ENCODE measurements at regions not wholly inside any gene's neighbourhood (a gene's known extent, or its start where the extent isn't known, plus 50 kb on each side); places are given as distances from the start of the nearest gene placed in this dataset.

DNA sequence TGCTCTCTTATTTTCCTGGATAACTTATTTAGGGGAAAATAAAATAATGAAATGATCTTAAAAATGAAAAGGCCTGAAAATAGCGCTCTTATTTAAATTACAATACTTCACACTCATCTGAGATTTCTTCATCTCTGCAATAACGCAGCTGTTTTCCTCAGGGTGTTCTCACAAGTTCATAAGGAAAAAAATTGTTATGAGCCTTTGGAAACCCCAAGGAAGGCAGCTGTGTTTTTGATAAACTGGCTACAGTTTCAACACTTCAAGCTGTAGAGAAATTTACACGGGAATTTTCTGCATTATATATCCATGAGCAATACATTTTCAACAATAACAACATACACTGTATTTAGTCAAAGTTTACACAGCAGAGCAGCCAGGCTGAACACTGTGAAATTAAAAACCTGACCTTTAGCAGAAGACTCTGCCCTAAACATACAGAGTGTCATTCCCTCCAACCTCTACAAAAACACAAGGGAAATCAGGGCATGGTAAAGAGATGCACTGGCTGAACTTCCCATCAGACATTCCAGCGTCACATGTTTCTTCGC lies 959.6 kb downstream of the SLC4A3 start:
- H3K9me3 ChIP-seq (ENCODE audit: control insufficient read depth in 1 of 2, insufficient read depth in 1 of 2, low read length in 2 of 2): no peaks in the 10 kb centered on the region
- no peak for DNase-seq
- H3K4me1 ChIP-seq (ENCODE audit: insufficient read depth, low read length): no peaks in the 10 kb centered on the region
- no peaks in the 10 kb centered on the region for H3K36me3 ChIP-seq (ENCODE audit: insufficient read depth, low read length)
- H3K9me3 Mint-ChIP-seq: no peaks in the 10 kb centered on the region
- ChIA-PET CTCF (no interaction called here), POLR2A (no interaction called here)
- H3K27ac Mint-ChIP-seq: no peak overlapping the region
- H3K4me3 Mint-ChIP-seq: no peak overlapping the region
- H3K27ac ChIP-seq (ENCODE audit: low read depth in 1 of 2, low read length in 2 of 2): no peak overlapping the region
- intact Hi-C loops (cut with DNase I, micrococcal nuclease): no loop called here
- ATAC-seq (ENCODE audit: poor library complexity): no peak
- H3K36me3 Mint-ChIP-seq (ENCODE audit: low read depth): no peaks in the 10 kb centered on the region
- H3K27me3 ChIP-seq (ENCODE audit: control insufficient read depth in 1 of 2, insufficient read depth in 2 of 2, low read length in 2 of 2): no peaks in the 10 kb centered on the region
- H3K4me1 Mint-ChIP-seq (ENCODE audit: low read depth): no peaks in the 10 kb centered on the region
- no peak overlapping the region for H3K4me3 ChIP-seq (ENCODE audit: low read length)
- H3K27me3 Mint-ChIP-seq: no peaks in the 10 kb centered on the region
- TF ChIP-seq, protein P1, sequence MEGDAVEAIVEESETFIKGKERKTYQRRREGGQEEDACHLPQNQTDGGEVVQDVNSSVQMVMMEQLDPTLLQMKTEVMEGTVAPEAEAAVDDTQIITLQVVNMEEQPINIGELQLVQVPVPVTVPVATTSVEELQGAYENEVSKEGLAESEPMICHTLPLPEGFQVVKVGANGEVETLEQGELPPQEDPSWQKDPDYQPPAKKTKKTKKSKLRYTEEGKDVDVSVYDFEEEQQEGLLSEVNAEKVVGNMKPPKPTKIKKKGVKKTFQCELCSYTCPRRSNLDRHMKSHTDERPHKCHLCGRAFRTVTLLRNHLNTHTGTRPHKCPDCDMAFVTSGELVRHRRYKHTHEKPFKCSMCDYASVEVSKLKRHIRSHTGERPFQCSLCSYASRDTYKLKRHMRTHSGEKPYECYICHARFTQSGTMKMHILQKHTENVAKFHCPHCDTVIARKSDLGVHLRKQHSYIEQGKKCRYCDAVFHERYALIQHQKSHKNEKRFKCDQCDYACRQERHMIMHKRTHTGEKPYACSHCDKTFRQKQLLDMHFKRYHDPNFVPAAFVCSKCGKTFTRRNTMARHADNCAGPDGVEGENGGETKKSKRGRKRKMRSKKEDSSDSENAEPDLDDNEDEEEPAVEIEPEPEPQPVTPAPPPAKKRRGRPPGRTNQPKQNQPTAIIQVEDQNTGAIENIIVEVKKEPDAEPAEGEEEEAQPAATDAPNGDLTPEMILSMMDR (IDR thresholded peaks at IDR 0.05): no peak

DNA sequence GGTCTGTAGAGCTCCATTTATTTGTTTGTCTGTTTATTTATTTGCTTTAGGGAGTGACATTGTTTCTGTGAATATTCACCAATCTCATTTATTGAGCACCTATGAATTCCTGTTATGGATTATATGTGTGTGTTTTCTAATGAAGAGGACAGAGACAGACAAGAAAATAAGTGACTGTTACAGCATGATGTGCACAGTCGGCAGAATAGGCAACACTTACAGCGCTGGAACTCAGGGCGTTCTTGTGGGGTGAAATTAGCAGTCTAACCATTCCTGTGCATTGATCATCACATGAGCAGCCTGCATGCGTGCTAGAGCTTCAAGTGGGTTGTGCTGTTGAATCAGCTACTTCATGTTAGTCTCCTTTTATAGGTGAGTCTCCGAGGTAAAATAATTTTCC lies 960.7 kb downstream of the SLC4A3 start:
- Mint-ChIP-seq H3K36me3 (ENCODE audit: low read depth) (no peaks in the 10 kb centered on the region), H3K4me1 (ENCODE audit: low read depth) (no peaks in the 10 kb centered on the region), H3K27ac (no peak overlapping the region), H3K27me3 (no peaks in the 10 kb centered on the region), H3K9me3 (no peaks in the 10 kb centered on the region), H3K4me3 (no peak overlapping the region)
- ATAC-seq (ENCODE audit: poor library complexity) (no peak), DNase-seq (no peak)
- Histone ChIP-seq H3K36me3 (ENCODE audit: insufficient read depth, low read length) (no peaks in the 10 kb centered on the region), H3K27me3 (ENCODE audit: control insufficient read depth in 1 of 2, insufficient read depth in 2 of 2, low read length in 2 of 2) (no peaks in the 10 kb centered on the region), H3K4me3 (ENCODE audit: low read length) (no peak overlapping the region), H3K9me3 (ENCODE audit: control insufficient read depth in 1 of 2, insufficient read depth in 1 of 2, low read length in 2 of 2) (no peaks in the 10 kb centered on the region), H3K4me1 (ENCODE audit: insufficient read depth, low read length) (no peaks in the 10 kb centered on the region), H3K27ac (ENCODE audit: low read depth in 1 of 2, low read length in 2 of 2) (no peak overlapping the region)
- ChIA-PET POLR2A (no interaction called here), CTCF (no interaction called here)
- TF ChIP-seq, protein P1 (IDR thresholded peaks at IDR 0.05): no peak
- intact Hi-C loops (cut with DNase I, micrococcal nuclease): no loop called here

DNA sequence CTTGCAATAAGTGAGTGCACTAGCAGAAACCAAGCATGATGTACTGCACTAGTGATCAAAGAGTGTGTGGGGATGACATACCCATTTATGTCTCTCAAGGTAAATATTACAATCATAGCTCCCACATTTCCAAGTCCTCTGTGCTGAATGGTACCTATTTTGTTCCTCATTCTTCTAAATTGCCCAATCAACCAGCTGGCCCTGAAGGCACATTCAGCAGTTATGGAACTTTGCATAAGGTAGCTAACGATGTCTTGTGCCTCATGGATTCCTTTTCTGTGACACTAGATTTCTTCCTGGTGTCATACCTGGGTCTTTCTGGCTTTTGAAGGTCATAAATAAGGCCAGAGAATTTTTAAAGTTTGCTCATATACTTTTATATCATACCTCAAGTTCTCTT lies 963.0 kb downstream of the SLC4A3 start:
- H3K4me3 ChIP-seq (ENCODE audit: low read length): no peak overlapping the region
- H3K27ac ChIP-seq (ENCODE audit: low read depth in 1 of 2, low read length in 2 of 2): no peak overlapping the region
- H3K36me3 ChIP-seq (ENCODE audit: insufficient read depth, low read length): no peaks in the 10 kb centered on the region
- ChIA-PET POLR2A (no interaction called here), CTCF (no interaction called here)
- H3K27me3 Mint-ChIP-seq: no peaks in the 10 kb centered on the region
- no peak overlapping the region for H3K4me3 Mint-ChIP-seq
- H3K27ac Mint-ChIP-seq: no peak overlapping the region
- no peaks in the 10 kb centered on the region for H3K36me3 Mint-ChIP-seq (ENCODE audit: low read depth)
- H3K9me3 Mint-ChIP-seq: no peaks in the 10 kb centered on the region
- no peaks in the 10 kb centered on the region for H3K27me3 ChIP-seq (ENCODE audit: control insufficient read depth in 1 of 2, insufficient read depth in 2 of 2, low read length in 2 of 2)
- peaks cover 0 to 4% of the 10 kb centered on the region in 2 experiments for H3K9me3 ChIP-seq (ENCODE audit: control insufficient read depth in 1 of 2, insufficient read depth in 1 of 2, low read length in 2 of 2)
- no peaks in the 10 kb centered on the region for H3K4me1 ChIP-seq (ENCODE audit: insufficient read depth, low read length)
- H3K4me1 Mint-ChIP-seq (ENCODE audit: low read depth): no peaks in the 10 kb centered on the region
- ATAC-seq (ENCODE audit: poor library complexity) (no peak), DNase-seq (no peak)
- TF ChIP-seq, protein P1 (IDR thresholded peaks at IDR 0.05): no peak
- intact Hi-C loops (cut with DNase I, micrococcal nuclease): no loop called here
